ENCODE measurements at regions not wholly inside any gene's neighbourhood (a gene's known extent, or its start where the extent isn't known, plus 50 kb on each side); places are given as distances from the start of the nearest gene placed in this dataset.

DNA sequence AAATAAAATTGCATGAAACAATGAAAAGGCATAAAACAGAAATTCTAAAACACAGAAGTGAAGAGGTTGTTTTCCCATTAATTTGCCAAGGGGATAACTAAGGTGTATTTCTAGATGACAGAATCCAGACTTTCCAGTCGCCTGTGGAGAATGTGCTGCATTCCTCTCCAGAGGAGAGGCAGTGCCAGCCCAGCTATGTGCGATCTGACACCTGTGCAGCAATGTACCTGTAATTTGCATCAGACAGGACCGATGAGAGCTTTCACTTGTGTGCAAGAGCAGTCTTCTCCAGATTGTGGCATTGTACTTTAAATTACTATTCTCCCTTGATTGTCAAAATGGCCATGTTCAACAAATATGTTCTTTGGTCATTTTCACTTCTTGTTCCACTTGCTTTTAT lies 1037.9 kb downstream of the EFNB2 start:
- Histone ChIP-seq H3K9ac (ENCODE audit: low read depth, low read length) (no peak overlapping the region), H3K79me2 (ENCODE audit: insufficient read depth, low read length) (no peaks in the 10 kb centered on the region), H3K27me3 (ENCODE audit: insufficient read depth, low read length, poor library complexity) (no peaks in the 10 kb centered on the region), H3K4me1 (ENCODE audit: insufficient read depth, low read length) (no peaks in the 10 kb centered on the region), H3K4me3 (ENCODE audit: low read depth in 1 of 2, low read length in 2 of 2) (no peak overlapping the region), H3K9me3 (ENCODE audit: insufficient read depth, low read length, severe bottlenecking) (no peaks in the 10 kb centered on the region), H2AFZ (ENCODE audit: low read depth, low read length) (no peak overlapping the region), H3K36me3 (ENCODE audit: insufficient read depth, low read length) (no peaks in the 10 kb centered on the region), H3K27ac (ENCODE audit: low read length) (no peak overlapping the region), H3K4me2 (ENCODE audit: insufficient read depth, low read length) (no peak overlapping the region), H4K20me1 (ENCODE audit: insufficient read depth, low read length) (no peaks in the 10 kb centered on the region)
- TF ChIP-seq EZH2 (IDR thresholded peaks at IDR 0.05; ENCODE audit: borderline replicate concordance, low read depth, low read length, severe bottlenecking), result no peak
- ATAC-seq (ENCODE audit: insufficient read depth, low read depth) (no peak), DNase-seq (no peak)

- Histone ChIP-seq H2AFZ (ENCODE audit: low read depth, low read length) (no peak overlapping the region), H3K4me2 (ENCODE audit: insufficient read depth, low read length) (no peak overlapping the region), H3K36me3 (ENCODE audit: insufficient read depth, low read length) (no peaks in the 10 kb centered on the region), H3K4me3 (ENCODE audit: low read depth in 1 of 2, low read length in 2 of 2) (no peak overlapping the region), H3K27ac (ENCODE audit: low read length) (no peak overlapping the region), H4K20me1 (ENCODE audit: insufficient read depth, low read length) (no peaks in the 10 kb centered on the region), H3K9ac (ENCODE audit: low read depth, low read length) (no peak overlapping the region), H3K4me1 (ENCODE audit: insufficient read depth, low read length) (no peaks in the 10 kb centered on the region), H3K27me3 (ENCODE audit: insufficient read depth, low read length, poor library complexity) (no peaks in the 10 kb centered on the region), H3K9me3 (ENCODE audit: insufficient read depth, low read length, severe bottlenecking) (no peaks in the 10 kb centered on the region), H3K79me2 (ENCODE audit: insufficient read depth, low read length) (no peaks in the 10 kb centered on the region)
- DNase-seq (no peak), ATAC-seq (ENCODE audit: insufficient read depth, low read depth) (no peak)
- TF ChIP-seq, protein P1, sequence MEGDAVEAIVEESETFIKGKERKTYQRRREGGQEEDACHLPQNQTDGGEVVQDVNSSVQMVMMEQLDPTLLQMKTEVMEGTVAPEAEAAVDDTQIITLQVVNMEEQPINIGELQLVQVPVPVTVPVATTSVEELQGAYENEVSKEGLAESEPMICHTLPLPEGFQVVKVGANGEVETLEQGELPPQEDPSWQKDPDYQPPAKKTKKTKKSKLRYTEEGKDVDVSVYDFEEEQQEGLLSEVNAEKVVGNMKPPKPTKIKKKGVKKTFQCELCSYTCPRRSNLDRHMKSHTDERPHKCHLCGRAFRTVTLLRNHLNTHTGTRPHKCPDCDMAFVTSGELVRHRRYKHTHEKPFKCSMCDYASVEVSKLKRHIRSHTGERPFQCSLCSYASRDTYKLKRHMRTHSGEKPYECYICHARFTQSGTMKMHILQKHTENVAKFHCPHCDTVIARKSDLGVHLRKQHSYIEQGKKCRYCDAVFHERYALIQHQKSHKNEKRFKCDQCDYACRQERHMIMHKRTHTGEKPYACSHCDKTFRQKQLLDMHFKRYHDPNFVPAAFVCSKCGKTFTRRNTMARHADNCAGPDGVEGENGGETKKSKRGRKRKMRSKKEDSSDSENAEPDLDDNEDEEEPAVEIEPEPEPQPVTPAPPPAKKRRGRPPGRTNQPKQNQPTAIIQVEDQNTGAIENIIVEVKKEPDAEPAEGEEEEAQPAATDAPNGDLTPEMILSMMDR (IDR thresholded peaks at IDR 0.05; ENCODE audit: borderline replicate concordance, extremely low read depth, low read length, poor library complexity, severe bottlenecking), result no peak
- no peak for TF ChIP-seq EZH2 (IDR thresholded peaks at IDR 0.05; ENCODE audit: borderline replicate concordance, low read depth, low read length, severe bottlenecking)
Observed at GRCh38 chr13:105492216-105492615, 1043.2 kb downstream of the EFNB2 start.

DNA sequence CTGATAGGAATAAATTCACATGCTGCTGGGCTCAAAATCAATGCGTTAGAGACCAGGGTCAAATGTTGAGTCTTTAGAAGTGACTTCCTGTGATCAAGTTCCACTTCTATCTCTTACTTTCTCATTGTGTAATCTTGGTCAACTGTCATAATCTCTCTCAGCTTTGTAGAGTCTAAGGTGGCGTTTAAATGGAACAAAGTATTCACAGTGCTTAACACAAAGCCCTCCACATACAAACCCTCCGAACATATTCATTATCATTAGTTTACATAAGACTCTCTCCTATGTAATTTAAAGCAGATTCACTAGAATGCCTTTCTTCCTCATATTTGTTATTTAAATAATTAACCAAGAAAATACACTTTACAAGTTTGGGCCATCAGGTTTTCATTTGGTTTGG lies 1044.1 kb downstream of the EFNB2 start:
- no peaks in the 10 kb centered on the region for H3K9me3 ChIP-seq (ENCODE audit: insufficient read depth, low read length, severe bottlenecking)
- H3K79me2 ChIP-seq (ENCODE audit: insufficient read depth, low read length), result no peaks in the 10 kb centered on the region
- no peak overlapping the region for H3K27ac ChIP-seq (ENCODE audit: low read length)
- TF ChIP-seq, protein P1 (IDR thresholded peaks at IDR 0.05; ENCODE audit: borderline replicate concordance, extremely low read depth, low read length, poor library complexity, severe bottlenecking), result no peak
- no peak for TF ChIP-seq EZH2 (IDR thresholded peaks at IDR 0.05; ENCODE audit: borderline replicate concordance, low read depth, low read length, severe bottlenecking)
- no peaks in the 10 kb centered on the region for H3K4me1 ChIP-seq (ENCODE audit: insufficient read depth, low read length)
- no peak overlapping the region for H3K9ac ChIP-seq (ENCODE audit: low read depth, low read length)
- no peaks in the 10 kb centered on the region for H3K36me3 ChIP-seq (ENCODE audit: insufficient read depth, low read length)
- DNase-seq (no peak), ATAC-seq (ENCODE audit: insufficient read depth, low read depth) (no peak)
- H3K27me3 ChIP-seq (ENCODE audit: insufficient read depth, low read length, poor library complexity), result no peaks in the 10 kb centered on the region
- no peak overlapping the region for H2AFZ ChIP-seq (ENCODE audit: low read depth, low read length)
- no peaks in the 10 kb centered on the region for H4K20me1 ChIP-seq (ENCODE audit: insufficient read depth, low read length)
- H3K4me3 ChIP-seq (ENCODE audit: low read depth in 1 of 2, low read length in 2 of 2), result no peak overlapping the region
- no peak overlapping the region for H3K4me2 ChIP-seq (ENCODE audit: insufficient read depth, low read length)

GRCh38 chr13:105485081-105485480 lies 1050.4 kb downstream of the EFNB2 start:
- no peak overlapping the region for H2AFZ ChIP-seq (ENCODE audit: low read depth, low read length)
- H3K79me2 ChIP-seq (ENCODE audit: insufficient read depth, low read length), result no peaks in the 10 kb centered on the region
- DNase-seq (no peak), ATAC-seq (ENCODE audit: insufficient read depth, low read depth) (no peak)
- H3K36me3 ChIP-seq (ENCODE audit: insufficient read depth, low read length), result no peaks in the 10 kb centered on the region
- H4K20me1 ChIP-seq (ENCODE audit: insufficient read depth, low read length), result no peaks in the 10 kb centered on the region
- H3K4me3 ChIP-seq (ENCODE audit: low read depth in 1 of 2, low read length in 2 of 2), result no peak overlapping the region
- H3K27me3 ChIP-seq (ENCODE audit: insufficient read depth, low read length, poor library complexity), result no peaks in the 10 kb centered on the region
- H3K9ac ChIP-seq (ENCODE audit: low read depth, low read length), result no peak overlapping the region
- H3K27ac ChIP-seq (ENCODE audit: low read length), result no peak overlapping the region
- TF ChIP-seq, protein P1 (IDR thresholded peaks at IDR 0.05; ENCODE audit: borderline replicate concordance, extremely low read depth, low read length, poor library complexity, severe bottlenecking), result no peak
- TF ChIP-seq EZH2 (IDR thresholded peaks at IDR 0.05; ENCODE audit: borderline replicate concordance, low read depth, low read length, severe bottlenecking), result no peak
- no peaks in the 10 kb centered on the region for H3K9me3 ChIP-seq (ENCODE audit: insufficient read depth, low read length, severe bottlenecking)
- no peaks in the 10 kb centered on the region for H3K4me1 ChIP-seq (ENCODE audit: insufficient read depth, low read length)
- H3K4me2 ChIP-seq (ENCODE audit: insufficient read depth, low read length), result no peak overlapping the region
